Heart left ventricle (tissue), 16 donors: ENCODE measurements at regions not wholly inside any gene's neighbourhood (a gene's known extent, or its start where the extent isn't known, plus 50 kb on each side); places are given as distances from the start of the nearest gene placed in this dataset.

Experiments
- ATAC-seq, 4 donors: fragments of 200-7000 bp; cut with Tn5 transposase; one replicate each; pipeline ENCODE4 v1.9.1; 2020 to 2022; ENCODE audit warnings: moderate library complexity in 4 of 4, mild to moderate bottlenecking in 3 of 4, moderate number of reproducible peaks in 1 of 4
- DNase-seq, 5 donors: peaks; one replicate each; pipeline ENCODE4 v3.0.0-alpha.2; 2020
- H3K27ac ChIP-seq, 12 donors: fragments of 200-600 bp; sonication (generic) in 4 of 12; one replicate each; pipeline versions ENCODE4 v1.5.0 to v1.8.0; 2016 to 2022; ENCODE audit warnings: mild to moderate bottlenecking in 2 of 12
- H3K27me3 ChIP-seq, 9 donors: fragments of 200-600 bp; sonication (generic) in 2 of 9; one replicate each; pipeline versions ENCODE4 v1.5.1 to v1.8.0; 2016 to 2022; ENCODE audit warnings: mild to moderate bottlenecking in 3 of 9
- H3K36me3 ChIP-seq, 9 donors: fragments of 200-600 bp; sonication (generic) in 2 of 9; one replicate each; pipeline versions ENCODE4 v1.5.0 to v1.8.0; 2018 to 2022; ENCODE audit warnings: mild to moderate bottlenecking in 2 of 9
- H3K4me1 ChIP-seq, 12 donors: fragments of 200-600 bp; sonication (generic) in 4 of 12; one replicate each; pipeline versions ENCODE4 v1.5.0 to v1.8.0; 2016 to 2022; ENCODE audit warnings: mild to moderate bottlenecking in 3 of 12
- H3K4me3 ChIP-seq, 12 donors: fragments of 200-600 bp; sonication (generic) in 4 of 12; one replicate each; pipeline versions ENCODE4 v1.5.0 to v1.8.0; 2017 to 2022; ENCODE audit warnings: mild to moderate bottlenecking in 9 of 12, moderate library complexity in 4 of 12
- H3K9me3 ChIP-seq, 12 donors: fragments of 200-600 bp; sonication (generic) in 4 of 12; one replicate each; pipeline versions ENCODE4 v1.5.0 to v1.8.0; 2016 to 2022; ENCODE audit warnings: mild to moderate bottlenecking in 1 of 12
- POLR2A ChIP-seq, 2 donors: fragments of 450-650 bp; IDR thresholded peaks; one replicate each; pipeline ENCODE4 v1.6.1; 2017; ENCODE audit warnings: antibody characterized with exemption in 2 of 2, mild to moderate bottlenecking in 2 of 2, moderate library complexity in 2 of 2
- WGBS, 4 donors: extraction: QIAGEN DNeasy Blood & Tissue Kit in 2 of 4; methylation state at CpG; one replicate each; pipeline versions ENCODE4 v1.1.5 to v1.1.7; 2013 to 2018; 5-methylcytosine and 5-hydroxymethylcytosine counted together
- intact Hi-C, 10 donors: fragments of 100-400 bp; cut with DNase I; formaldehyde crosslinking; loops; one replicate each; pipeline versions ENCODE4 v1.11.1 to v1.14.2; 2022
- TF ChIP-seq, protein P1 (sequence below), 12 donors: fragments of 200-600 bp; sonication (generic) in 4 of 12; IDR thresholded peaks; one replicate each; pipeline versions ENCODE4 v1.5.0 to v1.8.0; 2018 to 2022; ENCODE audit warnings: antibody characterized with exemption in 12 of 12, mild to moderate bottlenecking in 5 of 12
- donor health status: ischemic (EF 13 %, LVEDD 7.1; RV severe dilation, severe dysfunction).
- donor health status: healthy with polysubstance abuse.
- donor health status: DM: no; HTN: yes; CAD: no.
- donor health status: DM: no; HTN: no; CAD: no.
- donor health status: ischemic (EF 25% LVEDD 6.9; RV normal size, moderate dysfunction).
- donor health status: ischemic (EF 25% LVEDD 5.7; RV mildly dilated, moderate dysfunction).
- donor health status: healthy.
- donor health status: DM: yes; HTN: yes; CAD: no.
- donor health status: ischemic (EF 35%, LVEDD 5.7; RV mildly dilated, moderate dysfunction).
- donor health status: nonischemic (EF 11% LVEDD 7.7; RV severe dilation, severe dysfunction).
- donor health status: DM: yes; HTN: yes; CAD: no.
- donor health status: PGD.
- donor health status: ischemic (EF 29% LVEDD 5.4; RV normal size, mild dysfunction).
- donor health status: nonischemic (EF 23%, LVEDD 6.1; RV moderate dilation, normal function).

DNA sequence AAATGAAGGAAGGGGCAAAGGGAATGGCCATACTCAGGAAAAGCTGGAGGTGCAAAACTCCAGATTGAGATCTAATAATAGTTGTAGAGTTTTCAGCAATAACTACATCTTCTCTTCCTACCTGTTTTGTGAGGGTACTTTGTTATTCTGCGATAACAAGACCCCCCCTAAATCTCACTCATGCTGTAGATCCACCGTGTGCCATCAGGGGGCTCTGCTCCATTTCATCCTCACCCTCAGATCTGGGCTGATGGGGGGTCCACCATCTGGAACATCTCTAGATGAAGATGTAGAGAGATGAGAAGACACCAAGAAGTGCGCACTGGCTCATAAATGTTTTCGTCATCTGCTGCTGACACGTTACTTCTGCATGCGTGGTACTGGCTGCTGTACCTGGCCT, 135.9 kb upstream of the KIRREL3 start:
- Histone ChIP-seq H3K4me3 (no peak overlapping the region), H3K36me3 (no peaks in the 10 kb centered on the region), H3K9me3 (no peaks in the 10 kb centered on the region), H3K27ac (no peak overlapping the region), H3K27me3 (peaks cover 0 to 14% (median 0%) of the 10 kb centered on the region in 9 donors), H3K4me1 (no peaks in the 10 kb centered on the region)
- ATAC-seq = no peak
- TF ChIP-seq POLR2A (IDR thresholded peaks at IDR 0.05) = no peak
- TF ChIP-seq, protein P1, sequence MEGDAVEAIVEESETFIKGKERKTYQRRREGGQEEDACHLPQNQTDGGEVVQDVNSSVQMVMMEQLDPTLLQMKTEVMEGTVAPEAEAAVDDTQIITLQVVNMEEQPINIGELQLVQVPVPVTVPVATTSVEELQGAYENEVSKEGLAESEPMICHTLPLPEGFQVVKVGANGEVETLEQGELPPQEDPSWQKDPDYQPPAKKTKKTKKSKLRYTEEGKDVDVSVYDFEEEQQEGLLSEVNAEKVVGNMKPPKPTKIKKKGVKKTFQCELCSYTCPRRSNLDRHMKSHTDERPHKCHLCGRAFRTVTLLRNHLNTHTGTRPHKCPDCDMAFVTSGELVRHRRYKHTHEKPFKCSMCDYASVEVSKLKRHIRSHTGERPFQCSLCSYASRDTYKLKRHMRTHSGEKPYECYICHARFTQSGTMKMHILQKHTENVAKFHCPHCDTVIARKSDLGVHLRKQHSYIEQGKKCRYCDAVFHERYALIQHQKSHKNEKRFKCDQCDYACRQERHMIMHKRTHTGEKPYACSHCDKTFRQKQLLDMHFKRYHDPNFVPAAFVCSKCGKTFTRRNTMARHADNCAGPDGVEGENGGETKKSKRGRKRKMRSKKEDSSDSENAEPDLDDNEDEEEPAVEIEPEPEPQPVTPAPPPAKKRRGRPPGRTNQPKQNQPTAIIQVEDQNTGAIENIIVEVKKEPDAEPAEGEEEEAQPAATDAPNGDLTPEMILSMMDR (IDR thresholded peaks at IDR 0.05) = no peak
- no peak for DNase-seq
- intact Hi-C loops = no loop called here
- WGBS, 4 donors = 77 to 95% (median 89%) methylated on average over 6 of the region's 6 CpGs

DNA sequence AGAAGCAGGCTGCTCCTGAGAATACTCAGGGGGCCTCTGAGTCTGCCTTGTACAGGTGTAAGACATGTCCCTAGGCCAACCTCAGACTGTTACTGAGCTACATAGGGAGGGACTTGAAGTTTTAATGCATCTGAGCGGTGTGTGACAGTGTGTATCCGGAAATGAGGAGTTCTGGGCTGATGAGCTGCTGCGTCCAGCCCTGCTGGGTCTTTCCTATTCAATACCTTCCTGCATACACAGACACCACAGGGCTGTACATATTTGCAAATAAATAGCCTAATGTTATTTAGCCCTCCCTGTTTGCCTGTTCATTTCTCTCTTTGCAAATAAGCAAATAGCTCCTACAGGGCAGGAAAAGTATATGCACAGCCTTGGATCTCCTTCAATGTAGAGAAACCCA, 134.7 kb upstream of the KIRREL3 start:
- TF ChIP-seq POLR2A (IDR thresholded peaks at IDR 0.05) = no peak
- TF ChIP-seq, protein P1 (IDR thresholded peaks at IDR 0.05) = no peak
- intact Hi-C loops = no loop called here
- no peak for ATAC-seq

DNA sequence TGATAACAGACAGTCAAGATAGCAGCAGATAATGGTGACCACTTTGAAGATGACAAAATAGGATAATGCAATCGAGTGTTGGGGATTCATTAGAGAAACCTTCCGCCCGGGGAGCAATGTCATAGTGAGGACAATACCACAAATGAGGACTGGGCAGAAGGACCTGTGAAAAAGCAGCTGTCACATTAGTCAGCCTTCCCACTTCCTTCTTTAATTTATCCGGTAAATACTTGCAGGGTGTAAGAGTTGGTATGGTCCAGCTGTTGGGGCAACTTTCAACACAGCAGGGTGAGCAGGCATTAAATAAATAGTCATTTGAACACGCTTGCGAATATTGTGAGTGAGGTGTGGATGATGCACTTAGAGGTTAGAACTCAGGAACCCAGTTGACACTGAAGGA, 132.5 kb upstream of the KIRREL3 start:
- TF ChIP-seq, protein P1 (IDR thresholded peaks at IDR 0.05) = no peak
- TF ChIP-seq POLR2A (IDR thresholded peaks at IDR 0.05) = no peak
- Histone ChIP-seq H3K4me1 (no peaks in the 10 kb centered on the region), H3K27me3 (peaks cover 0 to 8% (median 0%) of the 10 kb centered on the region in 9 donors), H3K27ac (no peak overlapping the region), H3K4me3 (no peak overlapping the region), H3K36me3 (no peaks in the 10 kb centered on the region), H3K9me3 (no peaks in the 10 kb centered on the region)
- intact Hi-C loops = no loop called here
- WGBS, 4 donors = 28 to 35% (median 29%) methylated on average over 6 of the region's 6 CpGs
- no peak for ATAC-seq
- DNase-seq = no peak

More for the DNA sequence above, 134.7 kb upstream of the KIRREL3 start:
- DNase-seq = no peak
- Histone ChIP-seq H3K9me3 (no peaks in the 10 kb centered on the region), H3K4me1 (no peaks in the 10 kb centered on the region), H3K27ac (no peak overlapping the region), H3K27me3 (peaks cover 0 to 13% (median 0%) of the 10 kb centered on the region in 9 donors), H3K36me3 (no peaks in the 10 kb centered on the region), H3K4me3 (no peak overlapping the region)
- WGBS, 4 donors = 81 to 89% (median 83%) methylated on average over 3 of the region's 3 CpGs

DNA sequence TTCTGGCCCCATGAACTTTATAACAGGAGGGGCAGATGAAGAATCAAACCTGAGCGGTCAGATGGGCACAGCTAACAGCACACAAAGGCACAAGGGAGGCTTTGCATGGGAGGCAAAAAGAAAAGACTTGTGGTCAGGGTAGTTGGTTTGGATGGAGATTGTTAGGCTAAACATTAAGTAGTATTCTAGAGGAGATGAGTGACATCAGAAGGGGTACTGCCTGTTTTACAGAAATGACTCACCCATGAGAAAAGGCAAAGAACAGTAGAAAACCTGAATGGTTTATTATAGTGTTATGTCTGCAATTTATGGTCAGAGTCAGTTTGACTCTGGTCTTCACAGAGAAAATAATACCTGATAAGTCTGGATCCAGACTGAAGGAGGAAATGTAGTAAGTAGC, 129.8 kb upstream of the KIRREL3 start:
- TF ChIP-seq, protein P1 (IDR thresholded peaks at IDR 0.05) = no peak
- no peak for TF ChIP-seq POLR2A (IDR thresholded peaks at IDR 0.05)
- Histone ChIP-seq H3K27me3 (peaks cover 0 to 15% (median 0%) of the 10 kb centered on the region in 9 donors), H3K9me3 (no peaks in the 10 kb centered on the region), H3K36me3 (no peaks in the 10 kb centered on the region), H3K4me1 (no peaks in the 10 kb centered on the region), H3K27ac (no peak overlapping the region), H3K4me3 (no peak overlapping the region)
- ATAC-seq (no peak), DNase-seq (no peak)
- intact Hi-C loops = no loop called here
- 86 to 90% (median 88%) methylated on average over 1 of the region's 1 CpG for WGBS, 4 donors
